Prostate gland (tissue), 2 donors: ENCODE measurements at regions not wholly inside any gene's neighbourhood (a gene's known extent, or its start where the extent isn't known, plus 50 kb on each side); places are given as distances from the start of the nearest gene placed in this dataset.

Experiments
- POLR2A ChIP-seq: fragments of 450-650 bp; IDR thresholded peaks from one replicate; pipeline ENCODE4 v1.6.1; 2016; ENCODE audit warnings: antibody characterized with exemption, mild to moderate bottlenecking
- POLR2AphosphoS5 ChIP-seq: sonication (generic); formaldehyde crosslinking; IDR thresholded peaks from one replicate; pipeline ENCODE4 v1.6.1; 2017; ENCODE audit warnings: antibody characterized with exemption
- TF ChIP-seq, protein P1 (sequence below), 4 experiments: fragments of 200-600 bp in 2 of 4; fragments of 450-650 bp in 2 of 4; sonication (generic) in 2 of 4; IDR thresholded peaks; 1 replicate in 3 of 4; 2 replicates in 1 of 4; pipeline ENCODE4 v1.5.1; 2016 to 2019; ENCODE audit warnings: antibody characterized with exemption in 4 of 4, mild to moderate bottlenecking in 2 of 4, moderate library complexity in 2 of 4

- TF ChIP-seq, protein P1, sequence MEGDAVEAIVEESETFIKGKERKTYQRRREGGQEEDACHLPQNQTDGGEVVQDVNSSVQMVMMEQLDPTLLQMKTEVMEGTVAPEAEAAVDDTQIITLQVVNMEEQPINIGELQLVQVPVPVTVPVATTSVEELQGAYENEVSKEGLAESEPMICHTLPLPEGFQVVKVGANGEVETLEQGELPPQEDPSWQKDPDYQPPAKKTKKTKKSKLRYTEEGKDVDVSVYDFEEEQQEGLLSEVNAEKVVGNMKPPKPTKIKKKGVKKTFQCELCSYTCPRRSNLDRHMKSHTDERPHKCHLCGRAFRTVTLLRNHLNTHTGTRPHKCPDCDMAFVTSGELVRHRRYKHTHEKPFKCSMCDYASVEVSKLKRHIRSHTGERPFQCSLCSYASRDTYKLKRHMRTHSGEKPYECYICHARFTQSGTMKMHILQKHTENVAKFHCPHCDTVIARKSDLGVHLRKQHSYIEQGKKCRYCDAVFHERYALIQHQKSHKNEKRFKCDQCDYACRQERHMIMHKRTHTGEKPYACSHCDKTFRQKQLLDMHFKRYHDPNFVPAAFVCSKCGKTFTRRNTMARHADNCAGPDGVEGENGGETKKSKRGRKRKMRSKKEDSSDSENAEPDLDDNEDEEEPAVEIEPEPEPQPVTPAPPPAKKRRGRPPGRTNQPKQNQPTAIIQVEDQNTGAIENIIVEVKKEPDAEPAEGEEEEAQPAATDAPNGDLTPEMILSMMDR (IDR thresholded peaks at IDR 0.05): no peak
- TF ChIP-seq POLR2AphosphoS5 (no peak), POLR2A (no peak)
These were observed 452.2 kb upstream of the SORCS1 start for GRCh38 chr10:107616463-107617410.
